ENCODE measurements at regions not wholly inside any gene's neighbourhood (a gene's known extent, or its start where the extent isn't known, plus 50 kb on each side); places are given as distances from the start of the nearest gene placed in this dataset.

- no peaks in the 10 kb centered on the region for H3K9me3 ChIP-seq (ENCODE audit: low read depth, low read length)
- H3K4me3 ChIP-seq = no peak overlapping the region
- H3K9ac ChIP-seq (ENCODE audit: insufficient read length) = no peak overlapping the region
- H3K36me3 ChIP-seq (ENCODE audit: insufficient read depth, low read length) = no peaks in the 10 kb centered on the region
- no peak for DNase-seq (ENCODE audit: low read depth, low spot score)
- H3K27ac ChIP-seq = no peak overlapping the region
- no peak for TF ChIP-seq FOXP2 (optimal IDR thresholded peaks at IDR 0.05; ENCODE audit: control extremely low read depth, extremely low read length, insufficient read depth)
- no peak for TF ChIP-seq EZH2 (IDR thresholded peaks at IDR 0.05)
- TF ChIP-seq POLR2AphosphoS5 (IDR thresholded peaks at IDR 0.05; ENCODE audit: borderline replicate concordance, low read depth, low read length) = no peak
These were observed 78.4 kb upstream of the FOXP4 start for GRCh38 chr6:41467627-41468404.

GRCh38 chr6:41469156-41470028 lies 76.8 kb upstream of the FOXP4 start:
- H3K36me3 ChIP-seq (ENCODE audit: insufficient read depth, low read length) = no peaks in the 10 kb centered on the region
- no peak for TF ChIP-seq FOXP2 (optimal IDR thresholded peaks at IDR 0.05; ENCODE audit: control extremely low read depth, extremely low read length, insufficient read depth)
- TF ChIP-seq EZH2 (IDR thresholded peaks at IDR 0.05) = no peak
- no peak for TF ChIP-seq POLR2AphosphoS5 (IDR thresholded peaks at IDR 0.05; ENCODE audit: borderline replicate concordance, low read depth, low read length)
- no peaks in the 10 kb centered on the region for H3K9me3 ChIP-seq (ENCODE audit: low read depth, low read length)
- no peak for DNase-seq (ENCODE audit: low read depth, low spot score)
- H3K9ac ChIP-seq (ENCODE audit: insufficient read length) = no peak overlapping the region
- no peak overlapping the region for H3K4me3 ChIP-seq
- no peak overlapping the region for H3K27ac ChIP-seq

GRCh38 chr6:41470029-41470330 lies 76.2 kb upstream of the FOXP4 start:
- no peak overlapping the region for H3K9ac ChIP-seq (ENCODE audit: insufficient read length)

GRCh38 chr6:41470331-41471063 lies 75.7 kb upstream of the FOXP4 start:
- H3K4me3 ChIP-seq = no peak overlapping the region
- no peaks in the 10 kb centered on the region for H3K36me3 ChIP-seq (ENCODE audit: insufficient read depth, low read length)
- no peak for TF ChIP-seq FOXP2 (optimal IDR thresholded peaks at IDR 0.05; ENCODE audit: control extremely low read depth, extremely low read length, insufficient read depth)
- no peaks in the 10 kb centered on the region for H3K9me3 ChIP-seq (ENCODE audit: low read depth, low read length)
- H3K27ac ChIP-seq = no peak overlapping the region
- no peak overlapping the region for H3K9ac ChIP-seq (ENCODE audit: insufficient read length)
- DNase-seq (ENCODE audit: low read depth, low spot score) = no peak

More at GRCh38 chr6:41470029-41470330, 76.2 kb upstream of the FOXP4 start:
- no peak for DNase-seq (ENCODE audit: low read depth, low spot score)
- Histone ChIP-seq H3K9me3 (ENCODE audit: low read depth, low read length) (no peaks in the 10 kb centered on the region), H3K4me3 (no peak overlapping the region), H3K36me3 (ENCODE audit: insufficient read depth, low read length) (no peaks in the 10 kb centered on the region), H3K27ac (no peak overlapping the region)
- TF ChIP-seq POLR2AphosphoS5 (IDR thresholded peaks at IDR 0.05; ENCODE audit: borderline replicate concordance, low read depth, low read length) = no peak
- TF ChIP-seq EZH2 (IDR thresholded peaks at IDR 0.05) = no peak
- TF ChIP-seq FOXP2 (optimal IDR thresholded peaks at IDR 0.05; ENCODE audit: control extremely low read depth, extremely low read length, insufficient read depth) = no peak

- no peak overlapping the region for H3K27ac ChIP-seq
- TF ChIP-seq EZH2 (IDR thresholded peaks at IDR 0.05) = no peak
- TF ChIP-seq POLR2AphosphoS5 (IDR thresholded peaks at IDR 0.05; ENCODE audit: borderline replicate concordance, low read depth, low read length) = no peak
- no peak for TF ChIP-seq FOXP2 (optimal IDR thresholded peaks at IDR 0.05; ENCODE audit: control extremely low read depth, extremely low read length, insufficient read depth)
- H3K4me3 ChIP-seq = no peak overlapping the region
- H3K36me3 ChIP-seq (ENCODE audit: insufficient read depth, low read length) = no peaks in the 10 kb centered on the region
- no peak overlapping the region for H3K9ac ChIP-seq (ENCODE audit: insufficient read length)
- H3K9me3 ChIP-seq (ENCODE audit: low read depth, low read length) = no peaks in the 10 kb centered on the region
- DNase-seq (ENCODE audit: low read depth, low spot score) = no peak
These were observed 74.9 kb upstream of the FOXP4 start for GRCh38 chr6:41471064-41471895.

GRCh38 chr6:41474213-41474933 lies 71.8 kb upstream of the FOXP4 start:
- DNase-seq (ENCODE audit: low read depth, low spot score) = no peak
- H3K9ac ChIP-seq (ENCODE audit: insufficient read length) = no peak overlapping the region
- H3K27ac ChIP-seq = no peak overlapping the region
- TF ChIP-seq EZH2 (IDR thresholded peaks at IDR 0.05) (no peak), POLR2AphosphoS5 (IDR thresholded peaks at IDR 0.05; ENCODE audit: borderline replicate concordance, low read depth, low read length) (no peak), FOXP2 (optimal IDR thresholded peaks at IDR 0.05; ENCODE audit: control extremely low read depth, extremely low read length, insufficient read depth) (no peak)
- H3K36me3 ChIP-seq (ENCODE audit: insufficient read depth, low read length) = no peaks in the 10 kb centered on the region
- no peaks in the 10 kb centered on the region for H3K9me3 ChIP-seq (ENCODE audit: low read depth, low read length)
- H3K4me3 ChIP-seq = no peak overlapping the region

GRCh38 chr6:41475164-41475563 lies 71.0 kb upstream of the FOXP4 start:
- Histone ChIP-seq H3K4me3 (no peak overlapping the region), H3K9me3 (ENCODE audit: low read depth, low read length) (no peaks in the 10 kb centered on the region), H3K27ac (no peak overlapping the region), H3K9ac (ENCODE audit: insufficient read length) (no peak overlapping the region), H3K36me3 (ENCODE audit: insufficient read depth, low read length) (no peaks in the 10 kb centered on the region)
- DNase-seq (ENCODE audit: low read depth, low spot score) = no peak
- TF ChIP-seq EZH2 (IDR thresholded peaks at IDR 0.05) (no peak), FOXP2 (optimal IDR thresholded peaks at IDR 0.05; ENCODE audit: control extremely low read depth, extremely low read length, insufficient read depth) (no peak), POLR2AphosphoS5 (IDR thresholded peaks at IDR 0.05; ENCODE audit: borderline replicate concordance, low read depth, low read length) (no peak)
